PFSK-1 (cell line): ENCODE measurements at regions not wholly inside any gene's neighbourhood (a gene's known extent, or its start where the extent isn't known, plus 50 kb on each side); places are given as distances from the start of the nearest gene placed in this dataset.

Experiments
- FOXP2 ChIP-seq: optimal IDR thresholded peaks from 2 replicates; pipeline ENCODE3; 2011; ENCODE audit warnings: borderline replicate concordance, control low read depth, inconsistent platforms; ENCODE audit not compliant: insufficient read depth; ENCODE audit errors: extremely low read length, extremely low read depth
- POLR2AphosphoS5 ChIP-seq: IDR thresholded peaks from 2 replicates; pipeline ENCODE4 v1.6.1; 2012; ENCODE audit warnings: low read depth, mild to moderate bottlenecking, control low read depth, low read length, moderate library complexity
- SIN3A ChIP-seq: IDR thresholded peaks from 2 replicates; pipeline ENCODE4 v1.6.1; 2012; ENCODE audit warnings: mild to moderate bottlenecking, low read length, moderate library complexity, borderline replicate concordance; ENCODE audit not compliant: insufficient read depth
- TAF1 ChIP-seq: IDR thresholded peaks from 2 replicates; pipeline ENCODE4 v1.6.1; 2012; ENCODE audit warnings: low read length, control low read depth, borderline replicate concordance; ENCODE audit not compliant: insufficient read depth
- TF ChIP-seq, protein P1 (sequence below), 2 experiments: IDR thresholded peaks; 2 replicates each; pipeline versions ENCODE4 v1.6.1 to v1.8.0; 2011 to 2012; ENCODE audit warnings: low read depth in 2 of 2, low read length in 2 of 2, control low read depth in 1 of 2, inconsistent platforms in 1 of 2, mild to moderate bottlenecking in 1 of 2, moderate library complexity in 1 of 2; ENCODE audit not compliant: insufficient read depth in 1 of 2

DNA sequence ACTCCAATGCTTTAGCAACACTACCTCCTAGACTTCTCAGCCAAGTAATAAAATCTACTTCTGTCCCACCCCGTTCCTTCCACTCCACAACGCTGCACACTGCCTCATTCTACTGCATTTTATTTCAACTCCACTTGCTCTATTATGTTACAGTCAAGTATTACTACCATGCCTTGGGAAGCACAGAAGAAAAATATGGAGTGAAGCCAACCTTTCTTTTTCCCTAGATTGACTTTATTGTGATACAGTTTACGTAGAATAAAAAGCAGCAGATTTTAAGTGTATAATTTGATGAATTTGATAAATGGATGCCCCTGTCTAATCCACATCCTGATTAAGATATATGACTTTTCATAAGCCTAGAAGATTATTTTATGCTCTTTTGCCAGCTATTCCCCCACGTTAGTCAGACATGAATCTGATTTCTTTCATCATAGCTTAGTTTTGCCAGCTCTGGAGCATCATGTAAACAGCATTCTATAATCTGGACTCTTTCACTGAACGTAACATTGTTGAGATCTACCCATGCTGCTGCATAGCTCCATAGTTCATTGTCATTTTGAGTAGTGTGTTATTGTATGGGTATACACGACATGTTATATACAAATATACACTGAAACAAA is 676.8 kb upstream of the RAB6C start:
- TF ChIP-seq, protein P1, sequence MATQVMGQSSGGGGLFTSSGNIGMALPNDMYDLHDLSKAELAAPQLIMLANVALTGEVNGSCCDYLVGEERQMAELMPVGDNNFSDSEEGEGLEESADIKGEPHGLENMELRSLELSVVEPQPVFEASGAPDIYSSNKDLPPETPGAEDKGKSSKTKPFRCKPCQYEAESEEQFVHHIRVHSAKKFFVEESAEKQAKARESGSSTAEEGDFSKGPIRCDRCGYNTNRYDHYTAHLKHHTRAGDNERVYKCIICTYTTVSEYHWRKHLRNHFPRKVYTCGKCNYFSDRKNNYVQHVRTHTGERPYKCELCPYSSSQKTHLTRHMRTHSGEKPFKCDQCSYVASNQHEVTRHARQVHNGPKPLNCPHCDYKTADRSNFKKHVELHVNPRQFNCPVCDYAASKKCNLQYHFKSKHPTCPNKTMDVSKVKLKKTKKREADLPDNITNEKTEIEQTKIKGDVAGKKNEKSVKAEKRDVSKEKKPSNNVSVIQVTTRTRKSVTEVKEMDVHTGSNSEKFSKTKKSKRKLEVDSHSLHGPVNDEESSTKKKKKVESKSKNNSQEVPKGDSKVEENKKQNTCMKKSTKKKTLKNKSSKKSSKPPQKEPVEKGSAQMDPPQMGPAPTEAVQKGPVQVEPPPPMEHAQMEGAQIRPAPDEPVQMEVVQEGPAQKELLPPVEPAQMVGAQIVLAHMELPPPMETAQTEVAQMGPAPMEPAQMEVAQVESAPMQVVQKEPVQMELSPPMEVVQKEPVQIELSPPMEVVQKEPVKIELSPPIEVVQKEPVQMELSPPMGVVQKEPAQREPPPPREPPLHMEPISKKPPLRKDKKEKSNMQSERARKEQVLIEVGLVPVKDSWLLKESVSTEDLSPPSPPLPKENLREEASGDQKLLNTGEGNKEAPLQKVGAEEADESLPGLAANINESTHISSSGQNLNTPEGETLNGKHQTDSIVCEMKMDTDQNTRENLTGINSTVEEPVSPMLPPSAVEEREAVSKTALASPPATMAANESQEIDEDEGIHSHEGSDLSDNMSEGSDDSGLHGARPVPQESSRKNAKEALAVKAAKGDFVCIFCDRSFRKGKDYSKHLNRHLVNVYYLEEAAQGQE (IDR thresholded peaks at IDR 0.05; ENCODE audit: insufficient read depth in 1 of 2, low read depth in 2 of 2, low read length in 2 of 2): no peak
- TF ChIP-seq TAF1: no peak
- TF ChIP-seq POLR2AphosphoS5: no peak
- no peak for TF ChIP-seq FOXP2
- no peak for TF ChIP-seq SIN3A

DNA sequence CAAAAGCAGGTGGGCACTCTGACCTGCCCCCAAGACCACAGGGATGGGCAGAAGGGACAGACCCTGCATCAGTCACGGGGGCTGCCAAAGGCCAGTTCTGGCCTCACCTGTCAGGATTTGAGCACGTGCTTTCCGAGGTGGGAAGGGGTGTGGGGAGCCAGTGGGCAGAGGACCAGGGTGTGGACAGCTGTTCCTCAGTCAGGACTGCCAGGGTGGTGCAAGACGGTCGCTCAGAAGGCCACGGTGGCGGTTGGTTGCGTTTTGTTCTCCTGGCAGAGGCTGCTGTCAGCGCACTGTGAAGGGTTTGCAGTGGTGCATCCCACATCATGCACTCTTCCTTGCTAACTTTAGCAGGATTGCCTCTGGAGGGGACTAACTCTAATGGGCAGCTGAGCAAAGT is 665.3 kb upstream of the RAB6C start:
- TF ChIP-seq, protein P1 (IDR thresholded peaks at IDR 0.05; ENCODE audit: insufficient read depth in 1 of 2, low read depth in 2 of 2, low read length in 2 of 2): no peak
- no peak for TF ChIP-seq POLR2AphosphoS5
- no peak for TF ChIP-seq FOXP2
- no peak for TF ChIP-seq SIN3A
- TF ChIP-seq TAF1: no peak

DNA sequence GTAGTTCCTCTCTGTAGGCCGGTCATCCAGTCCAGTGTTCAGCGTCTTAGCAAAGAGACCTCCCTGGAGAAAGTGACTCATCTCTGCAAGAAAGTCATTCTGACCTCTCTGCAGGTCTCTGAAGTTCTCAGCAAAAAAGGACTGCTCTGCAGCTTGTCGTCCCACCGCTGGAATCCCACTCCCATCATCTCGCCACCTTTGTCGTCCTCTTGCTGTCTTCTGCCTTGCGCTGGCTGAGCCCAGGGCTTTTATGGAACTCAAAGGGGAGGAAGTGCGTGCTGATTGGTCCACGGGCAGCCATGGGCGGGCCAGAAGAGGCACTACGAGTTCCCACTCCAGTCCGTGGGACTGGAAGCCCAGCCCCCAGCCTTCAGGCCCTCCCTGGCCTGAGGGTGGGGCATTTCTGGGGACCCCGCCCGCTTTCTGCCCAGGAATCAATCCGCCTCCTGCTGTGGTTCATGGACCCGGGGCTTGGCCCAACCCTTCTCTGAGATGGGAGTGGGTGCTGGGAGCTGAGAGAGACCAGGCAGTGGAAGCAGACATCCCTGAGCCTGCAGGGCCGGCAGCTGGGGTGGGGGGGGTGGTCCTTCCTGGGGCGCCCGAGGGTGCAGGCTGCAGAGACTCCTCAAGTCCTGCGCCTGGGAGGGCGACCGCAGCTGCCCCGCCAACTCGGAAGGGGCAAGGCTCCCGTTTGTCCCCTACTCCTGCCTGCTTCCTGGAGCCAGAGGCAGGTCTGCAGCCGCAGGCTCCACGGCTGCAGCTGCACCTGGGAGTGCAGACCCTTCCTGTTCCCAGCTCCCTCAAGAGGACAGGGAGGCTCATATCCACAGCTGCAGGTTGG is 660.7 kb upstream of the RAB6C start:
- TF ChIP-seq SIN3A (no peak), FOXP2 (no peak), POLR2AphosphoS5 (no peak), TAF1 (no peak)
- TF ChIP-seq, protein P1 (IDR thresholded peaks at IDR 0.05; ENCODE audit: insufficient read depth in 1 of 2, low read depth in 2 of 2, low read length in 2 of 2): no peak

DNA sequence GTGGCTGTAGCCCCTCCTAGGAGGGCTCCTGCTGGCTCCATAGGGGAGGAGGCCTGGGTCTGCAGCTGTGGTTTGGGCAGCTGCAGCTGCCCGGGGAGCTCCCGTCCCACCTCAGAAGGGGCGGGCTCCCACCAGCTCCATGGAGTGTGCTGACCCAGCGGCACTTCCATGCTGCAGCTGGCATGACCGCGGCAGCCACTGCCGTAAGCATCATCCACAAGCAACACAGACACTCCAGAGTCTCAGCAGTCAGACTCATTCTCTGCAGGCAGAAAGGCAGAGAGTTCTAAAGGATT is 660.1 kb upstream of the RAB6C start:
- TF ChIP-seq FOXP2 (no peak), SIN3A (no peak), TAF1 (no peak), POLR2AphosphoS5 (no peak)
- TF ChIP-seq, protein P1 (IDR thresholded peaks at IDR 0.05; ENCODE audit: insufficient read depth in 1 of 2, low read depth in 2 of 2, low read length in 2 of 2): no peak

DNA sequence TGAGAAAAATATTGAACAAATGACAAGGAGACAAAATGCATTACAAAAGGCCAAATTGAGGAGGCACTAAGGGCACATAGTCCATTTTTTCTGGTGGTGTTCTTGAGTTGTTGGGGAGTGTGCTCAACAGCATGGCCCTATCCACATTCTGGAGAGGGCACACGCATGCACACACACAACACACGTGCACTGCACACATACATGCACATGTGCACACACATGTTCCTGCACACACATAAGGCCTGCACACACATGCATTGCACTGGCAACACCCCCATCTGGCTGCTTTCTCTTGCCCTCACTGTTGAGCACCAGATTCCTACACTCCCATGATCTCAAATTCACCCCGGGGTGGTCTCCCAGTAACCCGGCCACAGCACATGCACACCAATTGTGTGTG is 659.2 kb upstream of the RAB6C start:
- TF ChIP-seq FOXP2 (no peak), SIN3A (no peak), TAF1 (no peak), POLR2AphosphoS5 (no peak)
- TF ChIP-seq, protein P1 (IDR thresholded peaks at IDR 0.05; ENCODE audit: insufficient read depth in 1 of 2, low read depth in 2 of 2, low read length in 2 of 2): no peak
